GM12891 (cell line): ENCODE measurements at regions not wholly inside any gene's neighbourhood (a gene's known extent, or its start where the extent isn't known, plus 50 kb on each side); places are given as distances from the start of the nearest gene placed in this dataset.

Source experiments
- POLR2A ChIP-seq: IDR thresholded peaks from 2 replicates; pipeline ENCODE4 v1.6.1; 2011; ENCODE audit warnings: low read depth, low read length, control low read depth
- POLR2AphosphoS5 ChIP-seq: IDR thresholded peaks from 2 replicates; pipeline ENCODE4 v1.6.1; 2011; ENCODE audit warnings: low read depth, low read length, control low read depth

DNA sequence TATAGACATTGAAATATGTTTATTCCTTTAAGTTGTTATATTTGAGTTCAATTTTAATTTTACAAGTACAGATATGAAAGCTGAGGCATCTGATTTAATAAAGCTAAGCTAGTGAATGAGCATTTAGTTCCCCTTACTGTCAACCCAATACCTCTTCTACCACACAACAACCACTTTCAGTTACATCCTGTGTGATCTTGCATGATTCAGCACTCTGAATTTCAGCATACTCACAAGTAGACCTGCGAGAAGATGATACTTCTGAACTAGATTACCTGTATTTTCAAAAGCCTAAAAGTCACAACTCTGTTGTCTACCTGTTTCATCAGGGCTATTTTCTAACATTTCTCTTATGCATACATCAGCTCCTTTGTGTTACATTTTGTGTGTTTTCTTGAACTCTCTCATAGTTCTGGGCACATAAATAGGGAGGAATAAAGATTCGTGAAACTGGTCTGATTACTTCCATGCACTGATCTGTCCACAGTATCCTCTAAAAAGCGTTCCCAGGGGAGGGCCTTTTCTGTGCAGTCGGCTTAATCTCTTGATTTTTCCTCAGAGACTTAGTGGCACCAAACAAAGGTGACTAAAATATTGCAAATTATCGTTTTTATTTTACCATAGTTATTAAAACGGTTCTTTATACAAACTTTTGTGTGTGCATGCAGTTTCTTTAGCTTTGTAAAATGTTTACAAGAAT, 2025.5 kb upstream of the NUDT12 start:
- TF ChIP-seq POLR2A (no peak), POLR2AphosphoS5 (no peak)
